Common myeloid progenitor, CD34-positive (primary cell): ENCODE measurements at regions not wholly inside any gene's neighbourhood (a gene's known extent, or its start where the extent isn't known, plus 50 kb on each side); places are given as distances from the start of the nearest gene placed in this dataset.
"Not testable (repeated sequence)": the region's sequence is repeated elsewhere in the genome, so short reads cannot be mapped to it uniquely, and the experiment has no call there.

Source experiments
- CTCF ChIA-PET: fragments of 350-600 bp; sonication (Branson Sonifier 250); formaldehyde crosslinking; loops from one replicate; lab custom pipeline; 2021; ENCODE audit warnings: antibody characterized with exemption; lab: Charles Lee
- POLR2A ChIA-PET: fragments of 350-600 bp; sonication (Branson Sonifier 250); formaldehyde crosslinking; loops from one replicate; lab custom pipeline; 2021; ENCODE audit warnings: antibody characterized with exemption; lab: Charles Lee
- DNase-seq, 3 donors: peaks; one replicate each; pipeline versions ENCODE4 v3.0.0 to v3.0.0-alpha.2; 2013
- H3K27ac ChIP-seq, 2 experiments: 1 replicate in 1 of 2; 2 replicates in 1 of 2; pipeline ENCODE4 v1.7.0; 2013; ENCODE audit warnings: inconsistent platforms in 2 of 2, low read length in 2 of 2, mild to moderate bottlenecking in 2 of 2, low read depth in 1 of 2, moderate library complexity in 1 of 2; ENCODE audit not compliant: severe bottlenecking in 2 of 2, insufficient read depth in 1 of 2, poor library complexity in 1 of 2
- H3K27me3 ChIP-seq, 5 experiments: replicated peaks in 2 of 5; 1 replicate in 3 of 5; 2 replicates in 2 of 5; pipeline versions ENCODE4 v1.6.1 to v1.7.0; 2013; ENCODE audit warnings: low read length in 4 of 5, mild to moderate bottlenecking in 2 of 5, moderate library complexity in 2 of 5, inconsistent platforms in 1 of 5; ENCODE audit not compliant: insufficient read depth in 5 of 5, control insufficient read depth in 4 of 5
- H3K36me3 ChIP-seq, 4 experiments: 1 replicate in 2 of 4; 2 replicates in 2 of 4; pipeline versions ENCODE4 v1.6.1 to v1.7.0; 2013; ENCODE audit warnings: low read length in 3 of 4, control low read depth in 1 of 4, mild to moderate bottlenecking in 1 of 4; ENCODE audit not compliant: control insufficient read depth in 4 of 4, insufficient read depth in 4 of 4
- H3K4me1 ChIP-seq, 4 experiments: 1 replicate in 3 of 4; 2 replicates in 1 of 4; pipeline versions ENCODE4 v1.6.1 to v1.7.1; 2013; ENCODE audit warnings: low read length in 3 of 4, mild to moderate bottlenecking in 3 of 4, control low read depth in 1 of 4, inconsistent platforms in 1 of 4, moderate library complexity in 1 of 4; ENCODE audit not compliant: control insufficient read depth in 4 of 4, insufficient read depth in 4 of 4; ENCODE audit errors: control extremely low read depth in 1 of 4
- H3K4me3 ChIP-seq, 7 experiments: 1 replicate in 4 of 7; 2 replicates in 3 of 7; pipeline versions ENCODE4 v1.5.1 to v1.7.0; 2013; ENCODE audit warnings: mild to moderate bottlenecking in 7 of 7, low read length in 6 of 7, moderate library complexity in 6 of 7, inconsistent platforms in 2 of 7, low read depth in 2 of 7, control low read depth in 1 of 7; ENCODE audit not compliant: insufficient read depth in 4 of 7, control insufficient read depth in 1 of 7; ENCODE audit errors: extremely low read depth in 1 of 7
- H3K9me3 ChIP-seq, 5 experiments: 1 replicate in 4 of 5; 2 replicates in 1 of 5; pipeline versions ENCODE4 v1.6.1 to v1.7.1; 2013; ENCODE audit warnings: low read length in 4 of 5, mild to moderate bottlenecking in 2 of 5, inconsistent platforms in 1 of 5, low read depth in 1 of 5, moderate library complexity in 1 of 5; ENCODE audit not compliant: control insufficient read depth in 4 of 5, insufficient read depth in 2 of 5; ENCODE audit errors: control extremely low read depth in 1 of 5
- WGBS: methylation state at CpG from one replicate; pipeline ENCODE4 v1.1.5; 2013; ENCODE audit not compliant: insufficient coverage; 5-methylcytosine and 5-hydroxymethylcytosine counted together

DNA sequence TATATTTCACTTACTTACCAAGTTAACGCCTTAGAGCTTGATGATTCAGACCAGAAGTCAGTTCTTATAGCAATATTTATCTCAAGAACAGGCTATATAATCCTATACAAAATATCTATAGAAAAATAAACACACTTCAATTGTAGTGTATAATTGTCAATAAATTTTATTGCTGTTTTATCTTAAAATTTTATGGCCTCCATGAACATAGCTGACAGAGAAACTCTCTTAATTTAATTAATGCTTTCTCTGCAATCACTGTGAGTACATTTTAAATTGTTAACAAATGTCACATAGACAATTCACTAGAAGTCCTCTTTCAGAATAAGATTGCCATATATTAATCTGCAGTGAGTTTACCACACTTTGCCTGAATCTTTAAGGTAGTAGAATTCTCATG is 178.6 kb downstream of the RFPL4B start:
- H3K27me3 ChIP-seq = no peaks in the 10 kb centered on the region
- CTCF ChIA-PET = no interaction called here
- no peak overlapping the region for H3K4me3 ChIP-seq
- POLR2A ChIA-PET = no interaction called here
- no peak for DNase-seq
- peaks cover 0 to 2% (median 0%) of the 10 kb centered on the region in 5 experiments for H3K9me3 ChIP-seq
- H3K36me3 ChIP-seq = no peaks in the 10 kb centered on the region
- H3K27ac ChIP-seq = no peak overlapping the region
- no CpG with 5 or more reads among the region's 1 CpG for WGBS
- H3K4me1 ChIP-seq = no peaks in the 10 kb centered on the region

DNA sequence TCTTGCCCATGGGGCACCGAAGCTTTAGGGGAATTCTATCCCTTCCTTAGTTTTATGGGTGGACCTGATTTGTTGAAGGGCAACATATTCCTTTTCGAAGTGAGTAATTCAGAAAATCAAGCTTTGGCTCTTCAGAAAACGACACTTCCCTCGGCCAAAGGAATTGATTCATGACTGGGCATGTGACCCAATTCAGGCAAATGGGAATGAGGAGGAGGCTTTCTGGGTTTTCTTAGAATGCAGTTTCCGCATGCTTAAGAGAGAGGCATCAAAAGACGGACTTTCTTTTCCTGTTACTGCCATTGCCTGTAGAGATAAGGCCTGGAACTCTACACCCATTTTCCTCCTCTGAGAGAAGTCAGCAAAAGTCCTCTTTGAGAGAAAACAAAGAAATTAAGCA is 179.5 kb downstream of the RFPL4B start:
- POLR2A ChIA-PET = no interaction called here
- Histone ChIP-seq H3K4me3 (no peak overlapping the region), H3K27ac (no peak overlapping the region), H3K9me3 (peaks cover 0 to 2% (median 0%) of the 10 kb centered on the region in 5 experiments), H3K36me3 (no peaks in the 10 kb centered on the region), H3K27me3 (no peaks in the 10 kb centered on the region), H3K4me1 (no peaks in the 10 kb centered on the region)
- 92% methylated on average over 5 of the region's 6 CpGs for WGBS
- CTCF ChIA-PET = no interaction called here
- no peak for DNase-seq

DNA sequence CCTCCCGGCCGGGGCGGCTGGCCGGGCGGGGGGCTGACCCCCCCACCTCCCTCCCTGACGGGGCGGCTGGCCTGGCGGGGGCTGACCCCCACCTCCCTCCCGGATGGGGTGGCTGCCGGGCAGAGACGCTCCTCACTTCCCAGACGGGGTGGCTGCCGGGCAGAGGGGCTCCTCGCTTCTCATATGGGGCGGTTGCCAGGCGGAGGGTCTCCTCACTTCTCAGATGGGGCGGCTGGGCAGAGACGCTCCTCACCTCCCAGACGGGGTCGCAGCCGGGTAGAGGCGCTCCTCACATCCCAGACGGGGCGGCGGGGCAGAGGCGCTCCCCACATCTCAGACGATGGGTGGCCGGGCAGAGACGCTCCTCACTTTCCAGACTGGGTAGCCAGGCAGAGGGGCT is 181.2 kb downstream of the RFPL4B start:
- DNase-seq, CTCF ChIA-PET, H3K27ac ChIP-seq, POLR2A ChIA-PET, H3K9me3 ChIP-seq, H3K4me1 ChIP-seq, H3K27me3 ChIP-seq, H3K4me3 ChIP-seq, H3K36me3 ChIP-seq: not testable (repeated sequence)
- 100% methylated on average over 5 of the region's 29 CpGs for WGBS

DNA sequence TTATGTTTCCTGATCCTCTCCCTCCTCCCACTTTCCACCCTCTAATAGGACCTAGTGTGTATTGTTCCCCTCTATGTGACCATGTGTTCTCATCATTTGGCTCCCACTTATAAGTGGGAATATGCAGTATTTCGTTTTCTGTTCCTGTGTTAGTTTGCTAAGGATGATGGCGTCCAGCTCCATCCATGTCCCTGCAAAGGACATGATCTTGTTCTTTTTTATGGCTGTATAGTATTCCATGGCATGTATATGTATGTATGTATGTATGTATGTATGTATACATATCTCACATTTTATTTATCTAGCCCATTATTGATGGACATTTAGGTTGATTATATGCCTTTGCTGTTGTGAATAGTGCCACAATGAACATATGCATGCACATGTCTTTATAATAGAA is 188.7 kb downstream of the RFPL4B start:
- Histone ChIP-seq H3K4me3 (no peak overlapping the region), H3K36me3 (no peaks in the 10 kb centered on the region), H3K27me3 (no peaks in the 10 kb centered on the region), H3K4me1 (no peaks in the 10 kb centered on the region), H3K27ac (no peak overlapping the region), H3K9me3 (peaks cover 0 to 5% (median 0%) of the 10 kb centered on the region in 5 experiments)
- no peak for DNase-seq
- no CpG with 5 or more reads among the region's 2 CpGs for WGBS
- CTCF ChIA-PET = no interaction called here
- POLR2A ChIA-PET = no interaction called here

DNA sequence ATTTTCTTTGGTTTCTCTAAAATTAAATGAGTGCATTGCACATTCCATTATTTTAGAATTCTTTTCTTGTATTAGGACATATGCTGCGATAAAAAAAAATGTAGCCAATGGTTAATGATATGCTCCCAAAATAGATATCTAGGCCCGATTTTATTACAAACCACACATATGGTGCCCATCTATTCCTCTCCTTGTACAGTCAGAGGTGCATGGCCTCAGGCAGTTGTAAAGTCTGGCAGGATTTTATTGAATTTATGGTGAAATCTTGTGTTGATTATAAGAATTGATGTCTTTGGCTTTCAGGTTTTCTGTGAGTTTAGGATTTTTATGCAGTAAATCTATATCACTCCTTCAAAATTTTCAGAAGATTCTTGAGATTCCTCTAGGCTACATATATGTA is 192.2 kb downstream of the RFPL4B start:
- ChIA-PET CTCF (no interaction called here), POLR2A (no interaction called here)
- Histone ChIP-seq H3K4me1 (no peaks in the 10 kb centered on the region), H3K9me3 (peaks cover 0 to 19% (median 2%) of the 10 kb centered on the region in 5 experiments), H3K36me3 (no peaks in the 10 kb centered on the region), H3K27ac (no peak overlapping the region), H3K4me3 (no peak overlapping the region), H3K27me3 (no peaks in the 10 kb centered on the region)
- no CpG with 5 or more reads among the region's 2 CpGs for WGBS
- no peak for DNase-seq

DNA sequence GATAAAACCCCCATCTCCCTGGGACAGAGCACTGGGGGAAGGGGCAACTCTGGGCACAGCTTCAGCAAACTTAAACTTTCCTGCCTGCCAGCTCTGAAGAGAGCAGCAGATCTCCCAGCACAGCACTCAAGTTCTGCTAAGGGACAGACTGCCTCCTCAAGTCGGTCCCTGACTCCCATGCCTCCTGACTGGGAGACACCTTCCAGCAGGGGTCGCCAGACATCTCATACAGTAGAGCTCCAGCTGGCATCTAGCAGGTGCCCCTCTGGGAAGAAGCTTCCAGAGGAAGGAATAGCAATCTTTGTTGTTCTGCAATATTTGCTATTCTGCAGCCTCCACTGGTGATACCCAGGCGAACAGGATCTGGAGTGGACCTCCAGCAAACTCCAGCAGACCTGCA is 194.7 kb downstream of the RFPL4B start:
- peaks cover 0 to 14% (median 2%) of the 10 kb centered on the region in 5 experiments for H3K9me3 ChIP-seq
- H3K27ac ChIP-seq, H3K4me1 ChIP-seq, H3K36me3 ChIP-seq, DNase-seq, POLR2A ChIA-PET, H3K4me3 ChIP-seq, H3K27me3 ChIP-seq: not testable (repeated sequence)
- WGBS = 100% methylated on average over 2 of the region's 3 CpGs
- CTCF ChIA-PET = interaction anchor here (1.5 kb wide), 1 partner anchor 11 kb away, joined by 3 read pairs; no protein-coding TSS in a partner anchor

DNA sequence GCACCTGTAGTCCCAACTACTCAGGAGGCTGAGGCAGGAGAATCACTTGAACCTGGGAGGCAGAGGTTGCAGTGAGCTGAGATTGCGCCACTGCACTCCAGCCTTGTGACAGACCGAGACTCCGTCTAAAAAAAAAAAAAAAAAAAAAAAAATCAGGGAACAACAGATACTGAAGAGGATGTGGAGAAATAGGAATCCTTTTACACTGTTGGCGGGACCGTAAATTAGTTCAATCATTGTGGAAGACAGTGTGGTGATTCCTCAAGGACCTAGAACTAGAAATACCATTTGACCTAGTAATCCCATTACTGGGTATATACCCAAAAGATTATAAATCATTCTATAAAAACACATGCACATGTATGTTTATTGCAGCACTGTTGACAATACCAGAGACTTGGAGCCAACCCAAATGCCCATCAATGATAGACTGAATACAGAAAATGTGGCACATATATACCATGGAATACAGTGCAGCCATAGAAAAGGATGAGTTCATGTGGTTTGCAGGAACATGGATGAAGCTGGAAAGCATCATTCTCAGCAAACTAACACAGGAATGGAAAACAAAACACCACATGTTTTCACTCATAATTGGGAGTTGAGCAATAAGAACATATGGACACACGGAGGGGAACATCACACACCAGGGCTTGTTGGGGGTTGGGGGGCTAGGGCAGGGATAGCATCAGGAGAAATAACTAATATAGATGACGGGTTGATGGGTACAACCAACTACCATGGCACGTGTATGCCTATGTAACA is 200.4 kb downstream of the RFPL4B start:
- H3K4me3 ChIP-seq, DNase-seq, H3K27ac ChIP-seq, CTCF ChIA-PET, H3K36me3 ChIP-seq, POLR2A ChIA-PET, H3K4me1 ChIP-seq, H3K27me3 ChIP-seq, H3K9me3 ChIP-seq: not testable (repeated sequence)
- no CpG with 5 or more reads among the region's 8 CpGs for WGBS
